WTC11 (cell line): ENCODE measurements at regions not wholly inside any gene's neighbourhood (a gene's known extent, or its start where the extent isn't known, plus 50 kb on each side); places are given as distances from the start of the nearest gene placed in this dataset.

Experiments used
- ATAC-seq: fragments of 200-7000 bp; cut with Tn5 transposase; 2 replicates; pipeline ENCODE4 v1.10.0; 2021; ENCODE audit warnings: mild to moderate bottlenecking, moderate library complexity
- CTCF ChIA-PET: fragments of 300-600 bp; sonication (Branson Sonifier 250); formaldehyde crosslinking; loops from one replicate; lab custom pipeline; 2021; ENCODE audit warnings: antibody characterized with exemption; lab: Charles Lee
- POLR2A ChIA-PET: fragments of 350-600 bp; sonication (Branson Sonifier 250); formaldehyde crosslinking; loops from one replicate; lab custom pipeline; 2021; ENCODE audit warnings: antibody characterized with exemption; lab: Charles Lee
- DNase-seq: peaks from one replicate; pipeline ENCODE4 v3.0.0; 2021; ENCODE audit warnings: low spot score
- H3K27ac Mint-ChIP-seq: 2 replicates; pipeline ENCODE4 v1.8.0; 2021; ENCODE audit warnings: mixed read lengths
- H3K27me3 Mint-ChIP-seq: 2 replicates; pipeline ENCODE4 v1.8.0; 2021; ENCODE audit warnings: low read depth, mild to moderate bottlenecking, moderate library complexity, mixed read lengths
- H3K36me3 Mint-ChIP-seq: 2 replicates; pipeline ENCODE4 v1.8.0; 2021; ENCODE audit warnings: mixed read lengths
- H3K4me1 Mint-ChIP-seq: 2 replicates; pipeline ENCODE4 v1.8.0; 2022; ENCODE audit warnings: mixed read lengths
- H3K4me3 Mint-ChIP-seq: 2 replicates; pipeline ENCODE4 v1.8.0; 2021; ENCODE audit warnings: mild to moderate bottlenecking, moderate library complexity, mixed read lengths
- H3K9me3 Mint-ChIP-seq: 2 replicates; pipeline ENCODE4 v1.8.0; 2021; ENCODE audit warnings: mixed read lengths
- CREM ChIP-seq: sonication (generic); formaldehyde crosslinking; IDR thresholded peaks from 2 replicates; pipeline ENCODE4 v1.8.1; 2022; ENCODE audit warnings: mild to moderate bottlenecking, missing genetic modification reagents, moderate library complexity
- GABPB1 ChIP-seq: sonication (generic); formaldehyde crosslinking; IDR thresholded peaks from 2 replicates; pipeline ENCODE4 v1.8.1; 2023; ENCODE audit warnings: mild to moderate bottlenecking, missing genetic modification reagents
- KAT7 ChIP-seq: sonication (generic); formaldehyde crosslinking; IDR thresholded peaks from 2 replicates; pipeline ENCODE4 v1.8.1; 2023; ENCODE audit warnings: missing genetic modification reagents, mild to moderate bottlenecking, borderline replicate concordance
- MYBL2 ChIP-seq: sonication (generic); formaldehyde crosslinking; IDR thresholded peaks from 2 replicates; pipeline ENCODE4 v1.8.1; 2023; ENCODE audit warnings: mild to moderate bottlenecking, moderate library complexity, missing genetic modification reagents
- NR2C2 ChIP-seq: sonication (generic); formaldehyde crosslinking; IDR thresholded peaks from 2 replicates; pipeline ENCODE4 v1.8.0; 2022; ENCODE audit warnings: mild to moderate bottlenecking, missing genetic modification reagents
- NR3C1 ChIP-seq: sonication (generic); formaldehyde crosslinking; conservative IDR thresholded peaks from 2 replicates; pipeline ENCODE4 v1.8.1; 2023; ENCODE audit warnings: low read depth, mild to moderate bottlenecking, missing genetic modification reagents
- RELA ChIP-seq: sonication (generic); formaldehyde crosslinking; IDR thresholded peaks from 2 replicates; pipeline ENCODE4 v1.8.1; 2022; ENCODE audit warnings: missing genetic modification reagents, mild to moderate bottlenecking, borderline replicate concordance
- SMAD4 ChIP-seq: sonication (generic); formaldehyde crosslinking; IDR thresholded peaks from 2 replicates; pipeline ENCODE4 v1.8.0; 2022; ENCODE audit warnings: mild to moderate bottlenecking, missing genetic modification reagents
- TEAD1 ChIP-seq: sonication (generic); formaldehyde crosslinking; IDR thresholded peaks from 2 replicates; pipeline ENCODE4 v1.8.0; 2022; ENCODE audit warnings: mild to moderate bottlenecking, missing genetic modification reagents
- TEAD4 ChIP-seq: sonication (generic); formaldehyde crosslinking; IDR thresholded peaks from 2 replicates; pipeline ENCODE4 v1.8.0; 2022; ENCODE audit warnings: mild to moderate bottlenecking, missing genetic modification reagents
- ZNF219 ChIP-seq: sonication (generic); formaldehyde crosslinking; IDR thresholded peaks from 2 replicates; pipeline ENCODE4 v1.8.0; 2023; ENCODE audit warnings: missing genetic modification reagents, mild to moderate bottlenecking, borderline replicate concordance
- TF ChIP-seq, protein P1 (sequence below): fragments of 250-450 bp; sonication (Bioruptor Pico); IDR thresholded peaks from 2 replicates; pipeline ENCODE4 v2.1.2; 2022; ENCODE audit warnings: mild to moderate bottlenecking, moderate library complexity
- TF ChIP-seq, protein P2 (sequence below): fragments of 200-600 bp; IDR thresholded peaks from 2 replicates; pipeline ENCODE4 v1.8.0; 2022; ENCODE audit warnings: antibody characterized with exemption
- TF ChIP-seq, protein P3 (sequence below): sonication (generic); formaldehyde crosslinking; IDR thresholded peaks from 2 replicates; pipeline ENCODE4 v1.8.0; 2023; ENCODE audit warnings: missing genetic modification reagents
- TF ChIP-seq, protein P4 (sequence below): fragments of 250-450 bp; sonication (Bioruptor Pico); conservative IDR thresholded peaks from 2 replicates; pipeline ENCODE4 v1.9.0; 2021; ENCODE audit warnings: mild to moderate bottlenecking
- TF ChIP-seq, protein P5 (sequence below): fragments of 250-450 bp; sonication (Bioruptor Pico); IDR thresholded peaks from 2 replicates; pipeline ENCODE4 v1.9.0; 2021; ENCODE audit warnings: mild to moderate bottlenecking
- TF ChIP-seq, protein P6 (sequence below): sonication (generic); formaldehyde crosslinking; IDR thresholded peaks from 2 replicates; pipeline ENCODE4 v1.8.0; 2022; ENCODE audit warnings: mild to moderate bottlenecking, missing genetic modification reagents
- TF ChIP-seq, protein P7 (sequence below): fragments of 250-450 bp; sonication (Bioruptor Pico); IDR thresholded peaks from 2 replicates; pipeline ENCODE4 v1.8.0; 2021; ENCODE audit warnings: mild to moderate bottlenecking
- TF ChIP-seq, protein P8 (sequence below): sonication (generic); formaldehyde crosslinking; IDR thresholded peaks from 2 replicates; pipeline ENCODE4 v1.8.1; 2022; ENCODE audit warnings: mild to moderate bottlenecking, moderate library complexity, missing genetic modification reagents
- TF ChIP-seq, protein P9 (sequence below): fragments of 250-450 bp; sonication (Bioruptor Pico); IDR thresholded peaks from 2 replicates; pipeline ENCODE4 v1.9.0; 2021; ENCODE audit warnings: mild to moderate bottlenecking
- TF ChIP-seq, protein P10 (sequence below): sonication (generic); formaldehyde crosslinking; IDR thresholded peaks from 2 replicates; pipeline ENCODE4 v1.8.1; 2022; ENCODE audit warnings: missing genetic modification reagents, borderline replicate concordance

DNA sequence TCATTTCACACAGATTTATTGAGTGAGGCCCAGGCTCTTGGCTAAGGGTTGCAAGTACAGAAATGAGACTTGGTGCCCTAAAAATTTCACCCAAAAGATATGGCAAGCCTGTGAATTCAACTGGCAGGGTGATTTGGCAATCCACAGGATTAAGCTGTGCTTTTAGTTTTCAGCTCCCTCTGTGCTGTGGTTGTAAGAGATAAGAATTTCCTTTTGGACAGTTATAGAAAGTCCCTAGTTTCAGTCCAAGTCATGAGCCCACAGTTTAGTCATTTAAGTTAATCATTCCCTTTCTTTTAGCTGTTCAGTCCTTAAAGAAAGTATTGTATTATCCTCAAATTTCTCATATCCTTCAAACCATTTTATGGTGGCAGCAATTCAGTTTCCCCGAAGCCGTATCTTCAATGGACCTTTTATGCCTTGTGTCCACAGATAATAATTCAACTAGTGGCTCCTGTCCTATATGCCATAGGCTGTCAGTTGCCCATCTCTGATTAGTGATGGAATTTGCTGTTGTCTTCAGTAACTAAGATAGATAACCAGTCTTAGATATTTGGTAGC lies 73.4 kb upstream of the NAMPT start:
- Mint-ChIP-seq H3K36me3 (no peaks in the 10 kb centered on the region), H3K27ac (no peak overlapping the region), H3K27me3 (peaks cover 4% of the 10 kb centered on the region), H3K4me3 (no peak overlapping the region), H3K4me1 (no peaks in the 10 kb centered on the region), H3K9me3 (peaks cover 16% of the 10 kb centered on the region)
- POLR2A ChIA-PET = no interaction called here
- TF ChIP-seq, protein P1, sequence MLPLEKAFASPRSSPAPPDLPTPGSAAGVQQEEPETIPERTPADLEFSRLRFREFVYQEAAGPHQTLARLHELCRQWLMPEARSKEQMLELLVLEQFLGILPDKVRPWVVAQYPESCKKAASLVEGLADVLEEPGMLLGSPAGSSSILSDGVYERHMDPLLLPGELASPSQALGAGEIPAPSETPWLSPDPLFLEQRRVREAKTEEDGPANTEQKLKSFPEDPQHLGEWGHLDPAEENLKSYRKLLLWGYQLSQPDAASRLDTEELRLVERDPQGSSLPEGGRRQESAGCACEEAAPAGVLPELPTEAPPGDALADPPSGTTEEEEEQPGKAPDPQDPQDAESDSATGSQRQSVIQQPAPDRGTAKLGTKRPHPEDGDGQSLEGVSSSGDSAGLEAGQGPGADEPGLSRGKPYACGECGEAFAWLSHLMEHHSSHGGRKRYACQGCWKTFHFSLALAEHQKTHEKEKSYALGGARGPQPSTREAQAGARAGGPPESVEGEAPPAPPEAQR (CRISPR knock-in tag) = no peak
- TF ChIP-seq, protein P2, sequence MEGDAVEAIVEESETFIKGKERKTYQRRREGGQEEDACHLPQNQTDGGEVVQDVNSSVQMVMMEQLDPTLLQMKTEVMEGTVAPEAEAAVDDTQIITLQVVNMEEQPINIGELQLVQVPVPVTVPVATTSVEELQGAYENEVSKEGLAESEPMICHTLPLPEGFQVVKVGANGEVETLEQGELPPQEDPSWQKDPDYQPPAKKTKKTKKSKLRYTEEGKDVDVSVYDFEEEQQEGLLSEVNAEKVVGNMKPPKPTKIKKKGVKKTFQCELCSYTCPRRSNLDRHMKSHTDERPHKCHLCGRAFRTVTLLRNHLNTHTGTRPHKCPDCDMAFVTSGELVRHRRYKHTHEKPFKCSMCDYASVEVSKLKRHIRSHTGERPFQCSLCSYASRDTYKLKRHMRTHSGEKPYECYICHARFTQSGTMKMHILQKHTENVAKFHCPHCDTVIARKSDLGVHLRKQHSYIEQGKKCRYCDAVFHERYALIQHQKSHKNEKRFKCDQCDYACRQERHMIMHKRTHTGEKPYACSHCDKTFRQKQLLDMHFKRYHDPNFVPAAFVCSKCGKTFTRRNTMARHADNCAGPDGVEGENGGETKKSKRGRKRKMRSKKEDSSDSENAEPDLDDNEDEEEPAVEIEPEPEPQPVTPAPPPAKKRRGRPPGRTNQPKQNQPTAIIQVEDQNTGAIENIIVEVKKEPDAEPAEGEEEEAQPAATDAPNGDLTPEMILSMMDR = no peak
- TF ChIP-seq CREM (CRISPR knock-in tag) (no peak), NR2C2 (CRISPR knock-in tag) (no peak), MYBL2 (CRISPR knock-in tag) (no peak), RELA (CRISPR knock-in tag) (no peak), TEAD1 (CRISPR knock-in tag) (no peak)
- TF ChIP-seq, protein P3, sequence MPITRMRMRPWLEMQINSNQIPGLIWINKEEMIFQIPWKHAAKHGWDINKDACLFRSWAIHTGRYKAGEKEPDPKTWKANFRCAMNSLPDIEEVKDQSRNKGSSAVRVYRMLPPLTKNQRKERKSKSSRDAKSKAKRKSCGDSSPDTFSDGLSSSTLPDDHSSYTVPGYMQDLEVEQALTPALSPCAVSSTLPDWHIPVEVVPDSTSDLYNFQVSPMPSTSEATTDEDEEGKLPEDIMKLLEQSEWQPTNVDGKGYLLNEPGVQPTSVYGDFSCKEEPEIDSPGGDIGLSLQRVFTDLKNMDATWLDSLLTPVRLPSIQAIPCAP (CRISPR knock-in tag) = no peak
- TF ChIP-seq, protein P4, sequence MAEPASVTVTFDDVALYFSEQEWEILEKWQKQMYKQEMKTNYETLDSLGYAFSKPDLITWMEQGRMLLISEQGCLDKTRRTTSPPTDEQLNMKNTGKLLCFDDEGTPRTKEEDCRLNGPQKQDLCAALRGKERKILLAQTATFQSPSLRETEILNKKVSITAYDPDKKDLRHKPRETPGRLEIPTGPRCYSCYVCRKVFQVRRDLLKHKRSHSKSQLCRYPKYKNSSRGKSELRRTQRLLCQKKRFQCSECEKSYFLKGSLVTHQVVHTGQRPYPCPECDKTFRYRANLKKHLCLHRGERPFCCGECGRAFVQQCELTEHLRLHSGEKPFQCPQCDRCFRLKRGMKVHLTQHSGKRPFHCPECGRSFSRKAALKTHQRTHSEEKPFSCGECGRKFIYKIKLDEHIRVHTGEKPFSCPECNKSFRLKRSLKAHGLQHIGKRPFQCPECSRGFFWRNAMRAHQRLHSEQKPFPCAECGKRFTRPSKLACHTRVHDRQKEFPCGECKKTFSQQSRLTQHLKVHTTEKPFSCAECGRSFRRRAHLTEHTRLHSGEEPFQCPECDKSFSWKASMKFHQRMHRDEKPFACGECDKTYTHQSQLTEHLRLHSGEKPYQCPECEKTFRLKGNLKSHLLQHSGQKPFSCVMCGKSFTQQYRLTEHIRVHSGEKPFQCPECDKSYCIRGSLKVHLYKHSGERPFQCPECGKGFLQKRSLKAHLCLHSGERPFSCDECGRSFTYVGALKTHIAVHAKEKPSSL (CRISPR knock-in tag) = no peak
- TF ChIP-seq, protein P5, sequence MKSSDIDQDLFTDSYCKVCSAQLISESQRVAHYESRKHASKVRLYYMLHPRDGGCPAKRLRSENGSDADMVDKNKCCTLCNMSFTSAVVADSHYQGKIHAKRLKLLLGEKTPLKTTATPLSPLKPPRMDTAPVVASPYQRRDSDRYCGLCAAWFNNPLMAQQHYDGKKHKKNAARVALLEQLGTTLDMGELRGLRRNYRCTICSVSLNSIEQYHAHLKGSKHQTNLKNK (CRISPR knock-in tag) = no peak
- ATAC-seq = no peak
- no peak for DNase-seq
- CTCF ChIA-PET = no interaction called here

DNA sequence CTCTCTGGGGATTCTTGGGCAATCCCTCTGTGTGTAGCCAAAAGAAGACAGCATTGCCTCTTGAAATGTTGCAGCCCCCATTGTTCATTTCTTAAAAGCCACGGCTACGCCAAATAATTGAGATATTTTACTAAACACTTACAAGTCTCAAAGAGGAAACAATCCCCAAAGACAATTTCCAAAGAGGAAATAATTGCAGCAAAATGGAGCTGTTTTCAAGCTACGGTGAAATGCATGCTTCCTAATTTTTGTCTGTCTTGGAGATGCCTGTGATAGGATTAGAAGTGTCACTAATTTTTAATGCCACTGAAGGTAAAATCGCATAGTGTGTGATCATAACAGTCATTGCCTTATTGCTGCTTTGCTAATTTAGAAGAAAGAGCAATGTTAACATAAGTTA lies 72.9 kb upstream of the NAMPT start:
- H3K4me3 Mint-ChIP-seq = no peak overlapping the region
- H3K27me3 Mint-ChIP-seq = peaks cover 4% of the 10 kb centered on the region
- H3K9me3 Mint-ChIP-seq = peaks cover 14% of the 10 kb centered on the region
- POLR2A ChIA-PET = no interaction called here
- CTCF ChIA-PET = no interaction called here
- H3K4me1 Mint-ChIP-seq = no peaks in the 10 kb centered on the region
- ATAC-seq = no peak
- H3K27ac Mint-ChIP-seq = no peak overlapping the region
- no peaks in the 10 kb centered on the region for H3K36me3 Mint-ChIP-seq
- no peak for DNase-seq
- TF ChIP-seq SMAD4 (no peak), GABPB1 (CRISPR knock-in tag) (no peak), KAT7 (CRISPR knock-in tag) (no peak), NR3C1 (CRISPR knock-in tag) (no peak), TEAD4 (no peak), ZNF219 (no peak)
- TF ChIP-seq, protein P6, sequence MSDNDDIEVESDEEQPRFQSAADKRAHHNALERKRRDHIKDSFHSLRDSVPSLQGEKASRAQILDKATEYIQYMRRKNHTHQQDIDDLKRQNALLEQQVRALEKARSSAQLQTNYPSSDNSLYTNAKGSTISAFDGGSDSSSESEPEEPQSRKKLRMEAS (CRISPR knock-in tag) = no peak
- TF ChIP-seq, protein P7, sequence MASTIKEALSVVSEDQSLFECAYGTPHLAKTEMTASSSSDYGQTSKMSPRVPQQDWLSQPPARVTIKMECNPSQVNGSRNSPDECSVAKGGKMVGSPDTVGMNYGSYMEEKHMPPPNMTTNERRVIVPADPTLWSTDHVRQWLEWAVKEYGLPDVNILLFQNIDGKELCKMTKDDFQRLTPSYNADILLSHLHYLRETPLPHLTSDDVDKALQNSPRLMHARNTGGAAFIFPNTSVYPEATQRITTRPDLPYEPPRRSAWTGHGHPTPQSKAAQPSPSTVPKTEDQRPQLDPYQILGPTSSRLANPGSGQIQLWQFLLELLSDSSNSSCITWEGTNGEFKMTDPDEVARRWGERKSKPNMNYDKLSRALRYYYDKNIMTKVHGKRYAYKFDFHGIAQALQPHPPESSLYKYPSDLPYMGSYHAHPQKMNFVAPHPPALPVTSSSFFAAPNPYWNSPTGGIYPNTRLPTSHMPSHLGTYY (CRISPR knock-in tag) = no peak
- TF ChIP-seq, protein P8, sequence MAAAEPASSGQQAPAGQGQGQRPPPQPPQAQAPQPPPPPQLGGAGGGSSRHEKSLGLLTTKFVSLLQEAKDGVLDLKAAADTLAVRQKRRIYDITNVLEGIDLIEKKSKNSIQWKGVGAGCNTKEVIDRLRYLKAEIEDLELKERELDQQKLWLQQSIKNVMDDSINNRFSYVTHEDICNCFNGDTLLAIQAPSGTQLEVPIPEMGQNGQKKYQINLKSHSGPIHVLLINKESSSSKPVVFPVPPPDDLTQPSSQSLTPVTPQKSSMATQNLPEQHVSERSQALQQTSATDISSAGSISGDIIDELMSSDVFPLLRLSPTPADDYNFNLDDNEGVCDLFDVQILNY (CRISPR knock-in tag) = no peak
- TF ChIP-seq, protein P9, sequence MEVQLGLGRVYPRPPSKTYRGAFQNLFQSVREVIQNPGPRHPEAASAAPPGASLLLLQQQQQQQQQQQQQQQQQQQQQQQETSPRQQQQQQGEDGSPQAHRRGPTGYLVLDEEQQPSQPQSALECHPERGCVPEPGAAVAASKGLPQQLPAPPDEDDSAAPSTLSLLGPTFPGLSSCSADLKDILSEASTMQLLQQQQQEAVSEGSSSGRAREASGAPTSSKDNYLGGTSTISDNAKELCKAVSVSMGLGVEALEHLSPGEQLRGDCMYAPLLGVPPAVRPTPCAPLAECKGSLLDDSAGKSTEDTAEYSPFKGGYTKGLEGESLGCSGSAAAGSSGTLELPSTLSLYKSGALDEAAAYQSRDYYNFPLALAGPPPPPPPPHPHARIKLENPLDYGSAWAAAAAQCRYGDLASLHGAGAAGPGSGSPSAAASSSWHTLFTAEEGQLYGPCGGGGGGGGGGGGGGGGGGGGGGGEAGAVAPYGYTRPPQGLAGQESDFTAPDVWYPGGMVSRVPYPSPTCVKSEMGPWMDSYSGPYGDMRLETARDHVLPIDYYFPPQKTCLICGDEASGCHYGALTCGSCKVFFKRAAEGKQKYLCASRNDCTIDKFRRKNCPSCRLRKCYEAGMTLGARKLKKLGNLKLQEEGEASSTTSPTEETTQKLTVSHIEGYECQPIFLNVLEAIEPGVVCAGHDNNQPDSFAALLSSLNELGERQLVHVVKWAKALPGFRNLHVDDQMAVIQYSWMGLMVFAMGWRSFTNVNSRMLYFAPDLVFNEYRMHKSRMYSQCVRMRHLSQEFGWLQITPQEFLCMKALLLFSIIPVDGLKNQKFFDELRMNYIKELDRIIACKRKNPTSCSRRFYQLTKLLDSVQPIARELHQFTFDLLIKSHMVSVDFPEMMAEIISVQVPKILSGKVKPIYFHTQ (CRISPR knock-in tag) = no peak
- TF ChIP-seq, protein P10, sequence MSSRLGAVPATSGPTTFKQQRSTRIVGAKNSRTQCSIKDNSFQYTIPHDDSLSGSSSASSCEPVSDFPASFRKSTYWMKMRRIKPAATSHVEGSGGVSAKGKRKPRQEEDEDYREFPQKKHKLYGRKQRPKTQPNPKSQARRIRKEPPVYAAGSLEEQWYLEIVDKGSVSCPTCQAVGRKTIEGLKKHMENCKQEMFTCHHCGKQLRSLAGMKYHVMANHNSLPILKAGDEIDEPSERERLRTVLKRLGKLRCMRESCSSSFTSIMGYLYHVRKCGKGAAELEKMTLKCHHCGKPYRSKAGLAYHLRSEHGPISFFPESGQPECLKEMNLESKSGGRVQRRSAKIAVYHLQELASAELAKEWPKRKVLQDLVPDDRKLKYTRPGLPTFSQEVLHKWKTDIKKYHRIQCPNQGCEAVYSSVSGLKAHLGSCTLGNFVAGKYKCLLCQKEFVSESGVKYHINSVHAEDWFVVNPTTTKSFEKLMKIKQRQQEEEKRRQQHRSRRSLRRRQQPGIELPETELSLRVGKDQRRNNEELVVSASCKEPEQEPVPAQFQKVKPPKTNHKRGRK (CRISPR knock-in tag) = no peak
